ENCODE measurements at regions not wholly inside any gene's neighbourhood (a gene's known extent, or its start where the extent isn't known, plus 50 kb on each side); places are given as distances from the start of the nearest gene placed in this dataset.

GRCh38 chr5:124574521-124575436 lies 171.7 kb downstream of the ZNF608 start:
- Histone ChIP-seq H3K27ac (no peak overlapping the region), H3K4me3 (no peak overlapping the region), H3K9me3 (ENCODE audit: low read depth, low read length) (no peaks in the 10 kb centered on the region), H3K9ac (ENCODE audit: insufficient read length) (no peak overlapping the region), H3K36me3 (ENCODE audit: insufficient read depth, low read length) (no peaks in the 10 kb centered on the region)
- DNase-seq (ENCODE audit: low read depth, low spot score), result no peak
- TF ChIP-seq FOXP2 (optimal IDR thresholded peaks at IDR 0.05; ENCODE audit: control extremely low read depth, extremely low read length, insufficient read depth), result no peak
- no peak for TF ChIP-seq EZH2 (IDR thresholded peaks at IDR 0.05)
- no peak for TF ChIP-seq POLR2AphosphoS5 (IDR thresholded peaks at IDR 0.05; ENCODE audit: borderline replicate concordance, low read depth, low read length)

- H3K27ac ChIP-seq, result no peak overlapping the region
- H3K36me3 ChIP-seq (ENCODE audit: insufficient read depth, low read length), result no peaks in the 10 kb centered on the region
- TF ChIP-seq POLR2AphosphoS5 (IDR thresholded peaks at IDR 0.05; ENCODE audit: borderline replicate concordance, low read depth, low read length), result no peak
- no peak for TF ChIP-seq FOXP2 (optimal IDR thresholded peaks at IDR 0.05; ENCODE audit: control extremely low read depth, extremely low read length, insufficient read depth)
- no peak for TF ChIP-seq EZH2 (IDR thresholded peaks at IDR 0.05)
- no peak overlapping the region for H3K4me3 ChIP-seq
- no peak for DNase-seq (ENCODE audit: low read depth, low spot score)
- H3K9ac ChIP-seq (ENCODE audit: insufficient read length), result no peak overlapping the region
- H3K9me3 ChIP-seq (ENCODE audit: low read depth, low read length), result no peaks in the 10 kb centered on the region
Measured at GRCh38 chr5:124572971-124573370, 173.5 kb downstream of the ZNF608 start.

GRCh38 chr5:124570285-124571035 lies 176.0 kb downstream of the ZNF608 start:
- TF ChIP-seq POLR2AphosphoS5 (IDR thresholded peaks at IDR 0.05; ENCODE audit: borderline replicate concordance, low read depth, low read length) (no peak), FOXP2 (optimal IDR thresholded peaks at IDR 0.05; ENCODE audit: control extremely low read depth, extremely low read length, insufficient read depth) (no peak), EZH2 (IDR thresholded peaks at IDR 0.05) (no peak)
- DNase-seq (ENCODE audit: low read depth, low spot score), result no peak
- no peak overlapping the region for H3K4me3 ChIP-seq
- no peak overlapping the region for H3K27ac ChIP-seq
- no peak overlapping the region for H3K9ac ChIP-seq (ENCODE audit: insufficient read length)
- no peaks in the 10 kb centered on the region for H3K9me3 ChIP-seq (ENCODE audit: low read depth, low read length)
- H3K36me3 ChIP-seq (ENCODE audit: insufficient read depth, low read length), result no peaks in the 10 kb centered on the region

- DNase-seq (ENCODE audit: low read depth, low spot score), result no peak
- H3K27ac ChIP-seq, result no peak overlapping the region
- H3K9me3 ChIP-seq (ENCODE audit: low read depth, low read length), result no peaks in the 10 kb centered on the region
- H3K4me3 ChIP-seq, result no peak overlapping the region
- TF ChIP-seq POLR2AphosphoS5 (IDR thresholded peaks at IDR 0.05; ENCODE audit: borderline replicate concordance, low read depth, low read length), result no peak
- TF ChIP-seq FOXP2 (optimal IDR thresholded peaks at IDR 0.05; ENCODE audit: control extremely low read depth, extremely low read length, insufficient read depth), result no peak
- no peak for TF ChIP-seq EZH2 (IDR thresholded peaks at IDR 0.05)
- H3K9ac ChIP-seq (ENCODE audit: insufficient read length), result no peak overlapping the region
- no peaks in the 10 kb centered on the region for H3K36me3 ChIP-seq (ENCODE audit: insufficient read depth, low read length)
Measured at GRCh38 chr5:124566875-124567450, 179.5 kb downstream of the ZNF608 start.

- no peak overlapping the region for H3K9ac ChIP-seq (ENCODE audit: insufficient read length)
- no peak overlapping the region for H3K27ac ChIP-seq
- H3K4me3 ChIP-seq, result no peak overlapping the region
- TF ChIP-seq EZH2 (IDR thresholded peaks at IDR 0.05) (no peak), POLR2AphosphoS5 (IDR thresholded peaks at IDR 0.05; ENCODE audit: borderline replicate concordance, low read depth, low read length) (no peak), FOXP2 (optimal IDR thresholded peaks at IDR 0.05; ENCODE audit: control extremely low read depth, extremely low read length, insufficient read depth) (no peak)
- H3K9me3 ChIP-seq (ENCODE audit: low read depth, low read length), result no peaks in the 10 kb centered on the region
- DNase-seq (ENCODE audit: low read depth, low spot score), result no peak
- no peaks in the 10 kb centered on the region for H3K36me3 ChIP-seq (ENCODE audit: insufficient read depth, low read length)
Measured at GRCh38 chr5:124561451-124561850, 185.0 kb downstream of the ZNF608 start.

GRCh38 chr5:124560370-124560769 lies 186.1 kb downstream of the ZNF608 start:
- Histone ChIP-seq H3K36me3 (ENCODE audit: insufficient read depth, low read length) (no peaks in the 10 kb centered on the region), H3K9ac (ENCODE audit: insufficient read length) (no peak overlapping the region), H3K4me3 (no peak overlapping the region), H3K27ac (no peak overlapping the region), H3K9me3 (ENCODE audit: low read depth, low read length) (no peaks in the 10 kb centered on the region)
- TF ChIP-seq EZH2 (IDR thresholded peaks at IDR 0.05) (no peak), FOXP2 (optimal IDR thresholded peaks at IDR 0.05; ENCODE audit: control extremely low read depth, extremely low read length, insufficient read depth) (no peak), POLR2AphosphoS5 (IDR thresholded peaks at IDR 0.05; ENCODE audit: borderline replicate concordance, low read depth, low read length) (no peak)
- DNase-seq (ENCODE audit: low read depth, low spot score), result no peak

- no peak for DNase-seq (ENCODE audit: low read depth, low spot score)
- H3K9me3 ChIP-seq (ENCODE audit: low read depth, low read length), result no peaks in the 10 kb centered on the region
- no peaks in the 10 kb centered on the region for H3K36me3 ChIP-seq (ENCODE audit: insufficient read depth, low read length)
- no peak overlapping the region for H3K9ac ChIP-seq (ENCODE audit: insufficient read length)
- H3K4me3 ChIP-seq, result no peak overlapping the region
- H3K27ac ChIP-seq, result no peak overlapping the region
- no peak for TF ChIP-seq EZH2 (IDR thresholded peaks at IDR 0.05)
- no peak for TF ChIP-seq POLR2AphosphoS5 (IDR thresholded peaks at IDR 0.05; ENCODE audit: borderline replicate concordance, low read depth, low read length)
Measured at GRCh38 chr5:124557761-124558160, 188.7 kb downstream of the ZNF608 start.
